B cell (primary cell): ENCODE measurements at regions not wholly inside any gene's neighbourhood (a gene's known extent, or its start where the extent isn't known, plus 50 kb on each side); places are given as distances from the start of the nearest gene placed in this dataset.

Source experiments
- ATAC-seq: fragments of 200-7000 bp; cut with Tn5 transposase; one replicate; pipeline ENCODE4 v1.10.0; 2021; ENCODE audit warnings: low read depth, mild to moderate bottlenecking, moderate number of reproducible peaks, moderate library complexity
- CTCF ChIA-PET: fragments of 350-600 bp; sonication (Branson Sonifier 250); formaldehyde crosslinking; loops from one replicate; lab custom pipeline; 2021; ENCODE audit warnings: antibody characterized with exemption, inconsistent platforms; lab: Charles Lee
- POLR2A ChIA-PET: fragments of 350-600 bp; sonication (Branson Sonifier 250); formaldehyde crosslinking; loops from one replicate; lab custom pipeline; 2021; ENCODE audit warnings: antibody characterized with exemption; lab: Charles Lee
- DNase-seq: peaks from one replicate; pipeline ENCODE4 v3.0.0; 2013
- H2AFZ ChIP-seq: 2 replicates; pipeline ENCODE4 v1.6.1; 2012; ENCODE audit warnings: mild to moderate bottlenecking, low read depth, low read length; ENCODE audit not compliant: insufficient read depth, poor library complexity, severe bottlenecking
- H3K27ac ChIP-seq, 2 donors: 1 replicate in 1 of 2; 2 replicates in 1 of 2; pipeline ENCODE4 v1.5.1; 2012 to 2013; ENCODE audit warnings: low read length in 2 of 2, mild to moderate bottlenecking in 2 of 2, moderate library complexity in 1 of 2
- H3K27me3 ChIP-seq, 4 experiments: fragments of 200-600 bp in 1 of 4; sonication (generic) in 1 of 4; replicated peaks in 1 of 4; 1 replicate in 2 of 4; 2 replicates in 2 of 4; pipeline versions ENCODE4 v1.6.1 to v1.7.0; 2013 to 2016; ENCODE audit warnings: low read length in 3 of 4, mild to moderate bottlenecking in 2 of 4, mixed read lengths in 1 of 4, moderate library complexity in 1 of 4; ENCODE audit not compliant: insufficient read depth in 4 of 4, control insufficient read depth in 3 of 4; ENCODE audit errors: control extremely low read depth in 1 of 4
- H3K36me3 ChIP-seq, 2 experiments: replicated peaks in 1 of 2; 1 replicate in 1 of 2; 2 replicates in 1 of 2; pipeline versions ENCODE4 v1.6.1 to v1.7.1; 2013; ENCODE audit warnings: low read length in 1 of 2; ENCODE audit not compliant: insufficient read depth in 2 of 2, control insufficient read depth in 1 of 2; ENCODE audit errors: control extremely low read depth in 1 of 2, extremely low read depth in 1 of 2
- H3K4me1 ChIP-seq, 2 donors: fragments of 200-600 bp in 1 of 2; sonication (generic) in 1 of 2; 1 replicate in 1 of 2; 2 replicates in 1 of 2; pipeline versions ENCODE4 v1.5.1 to v1.6.1; 2013 to 2017; ENCODE audit warnings: low read length in 2 of 2; ENCODE audit not compliant: control insufficient read depth in 2 of 2, insufficient read depth in 2 of 2
- H3K4me2 ChIP-seq: replicated peaks from 2 replicates; pipeline ENCODE3; 2012; ENCODE audit warnings: mild to moderate bottlenecking, low read depth, low read length; ENCODE audit not compliant: poor library complexity, severe bottlenecking
- H3K4me3 ChIP-seq, 5 experiments: fragments of 200-600 bp in 1 of 5; sonication (generic) in 1 of 5; 1 replicate in 3 of 5; 2 replicates in 2 of 5; pipeline versions ENCODE4 v1.5.1 to v1.7.0; 2011 to 2016; ENCODE audit warnings: low read length in 4 of 5, mild to moderate bottlenecking in 4 of 5, low read depth in 2 of 5, control low read depth in 1 of 5, moderate library complexity in 1 of 5; ENCODE audit not compliant: insufficient read depth in 1 of 5; ENCODE audit errors: control extremely low read depth in 1 of 5, extremely low read depth in 1 of 5
- H3K79me2 ChIP-seq: fragments of 200-600 bp; sonication (generic); one replicate; pipeline ENCODE4 v1.6.0; 2016; ENCODE audit warnings: low read length; ENCODE audit not compliant: control insufficient read depth, insufficient read depth
- H3K9ac ChIP-seq: fragments of 200-600 bp; sonication (generic); 2 replicates; pipeline ENCODE4 v1.6.1; 2017; ENCODE audit warnings: mild to moderate bottlenecking, low read length, moderate library complexity
- H3K9me3 ChIP-seq, 3 donors: one replicate each; pipeline versions ENCODE4 v1.6.1 to v1.7.1; 2013; ENCODE audit warnings: low read length in 2 of 3; ENCODE audit not compliant: control insufficient read depth in 2 of 3, insufficient read depth in 1 of 3; ENCODE audit errors: control extremely low read depth in 1 of 3
- H4K20me1 ChIP-seq: 2 replicates; pipeline ENCODE4 v1.6.0; 2012; ENCODE audit warnings: mild to moderate bottlenecking, low read length; ENCODE audit not compliant: insufficient read depth, control insufficient read depth, poor library complexity, severe bottlenecking
- H3K27ac Mint-ChIP-seq: one replicate; pipeline ENCODE4 v1.8.0; 2021; ENCODE audit warnings: mixed read lengths
- H3K27me3 Mint-ChIP-seq: one replicate; pipeline ENCODE4 v1.8.0; 2021; ENCODE audit warnings: mixed read lengths
- H3K4me1 Mint-ChIP-seq: one replicate; pipeline ENCODE4 v1.8.0; 2021; ENCODE audit warnings: mixed read lengths
- H3K4me3 Mint-ChIP-seq: one replicate; pipeline ENCODE4 v1.8.0; 2021; ENCODE audit warnings: mixed read lengths
- H3K9me3 Mint-ChIP-seq: one replicate; pipeline ENCODE4 v1.8.0; 2022; ENCODE audit warnings: mixed read lengths; ENCODE audit not compliant: insufficient read depth
- CTCF ChIP-seq: fragments of 200-600 bp; IDR thresholded peaks from one replicate; pipeline ENCODE4 v1.8.0; 2022; ENCODE audit warnings: antibody characterized with exemption, mild to moderate bottlenecking
- EZH2 ChIP-seq: IDR thresholded peaks from 2 replicates; pipeline ENCODE4 v1.6.1; 2012; ENCODE audit warnings: borderline replicate concordance, low read depth, mild to moderate bottlenecking, moderate library complexity, low read length; ENCODE audit not compliant: insufficient read depth, poor library complexity, severe bottlenecking
- WGBS: methylation state at CpG from one replicate; pipeline ENCODE4 v1.1.5; 2013; ENCODE audit warnings: missing lambda C conversion rate; ENCODE audit not compliant: insufficient coverage; 5-methylcytosine and 5-hydroxymethylcytosine counted together
- intact Hi-C: fragments of 100-400 bp; cut with micrococcal nuclease; formaldehyde crosslinking; loops from one replicate; pipeline ENCODE4 v1.10.0; 2022

DNA sequence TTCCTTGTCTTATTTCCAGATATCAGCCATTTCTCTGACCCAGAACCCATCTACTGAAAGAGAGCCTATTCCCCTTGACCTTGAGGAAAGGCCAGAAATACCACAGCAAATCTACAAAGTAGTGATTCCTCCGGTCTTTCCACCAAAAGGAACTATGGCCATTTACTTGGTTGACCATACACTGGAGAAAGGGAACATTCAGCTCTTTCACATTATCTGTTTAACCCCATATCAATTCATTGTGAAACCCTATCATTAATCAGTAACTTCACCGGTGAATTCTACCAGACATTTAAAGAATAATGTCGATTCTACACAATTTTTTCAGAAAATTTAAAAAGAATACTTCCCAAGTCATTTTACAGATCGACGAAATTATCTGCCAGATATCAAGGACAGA is 265.7 kb upstream of the CLEC14A start:
- no peaks in the 10 kb centered on the region for H3K9me3 Mint-ChIP-seq
- Histone ChIP-seq H3K4me3 (no peak overlapping the region), H2AFZ (no peak overlapping the region), H3K27me3 (no peaks in the 10 kb centered on the region), H4K20me1 (no peaks in the 10 kb centered on the region), H3K9ac (no peak overlapping the region), H3K79me2 (no peaks in the 10 kb centered on the region), H3K9me3 (peaks cover 0 to 1% (median 0%) of the 10 kb centered on the region in 3 donors), H3K36me3 (no peaks in the 10 kb centered on the region), H3K27ac (no peak overlapping the region), H3K4me2 (no peak overlapping the region), H3K4me1 (no peaks in the 10 kb centered on the region)
- DNase-seq (no peak), ATAC-seq (no peak)
- ChIA-PET CTCF (no interaction called here), POLR2A (no interaction called here)
- intact Hi-C loops: no loop called here
- no peaks in the 10 kb centered on the region for H3K27me3 Mint-ChIP-seq
- H3K27ac Mint-ChIP-seq: no peak overlapping the region
- H3K4me3 Mint-ChIP-seq: no peak overlapping the region
- TF ChIP-seq CTCF (no peak), EZH2 (no peak)
- WGBS: 77% methylated on average over 4 of the region's 5 CpGs
- no peaks in the 10 kb centered on the region for H3K4me1 Mint-ChIP-seq

GRCh38 chr14:38517426-38517825 is 261.5 kb upstream of the CLEC14A start:
- ATAC-seq (no peak), DNase-seq (no peak)
- Histone ChIP-seq H3K79me2 (no peaks in the 10 kb centered on the region), H4K20me1 (no peaks in the 10 kb centered on the region), H2AFZ (no peak overlapping the region), H3K4me2 (no peak overlapping the region), H3K4me1 (no peaks in the 10 kb centered on the region), H3K36me3 (no peaks in the 10 kb centered on the region), H3K9ac (no peak overlapping the region), H3K27me3 (no peaks in the 10 kb centered on the region), H3K27ac (no peak overlapping the region), H3K9me3 (peaks cover 0 to 1% (median 0%) of the 10 kb centered on the region in 3 donors), H3K4me3 (no peak overlapping the region)
- intact Hi-C loops: no loop called here
- Mint-ChIP-seq H3K9me3 (no peaks in the 10 kb centered on the region), H3K27me3 (no peaks in the 10 kb centered on the region), H3K27ac (no peak overlapping the region), H3K4me1 (no peaks in the 10 kb centered on the region), H3K4me3 (no peak overlapping the region)
- TF ChIP-seq CTCF (no peak), EZH2 (no peak)
- CTCF ChIA-PET: no interaction called here
- WGBS: no CpG with 5 or more reads among the region's 2 CpGs
- POLR2A ChIA-PET: no interaction called here
